SK-N-MC (cell line): ENCODE measurements at regions not wholly inside any gene's neighbourhood (a gene's known extent, or its start where the extent isn't known, plus 50 kb on each side); places are given as distances from the start of the nearest gene placed in this dataset.

Source experiments
- EZH2 ChIP-seq: fragments of 200-600 bp; sonication (generic); IDR thresholded peaks from one replicate; pipeline ENCODE4 v1.6.1; 2017; ENCODE audit warnings: antibody characterized with exemption
- POLR2AphosphoS5 ChIP-seq: IDR thresholded peaks from 2 replicates; pipeline ENCODE4 v1.6.1; 2012; ENCODE audit warnings: mild to moderate bottlenecking, low read depth, low read length, borderline replicate concordance

DNA sequence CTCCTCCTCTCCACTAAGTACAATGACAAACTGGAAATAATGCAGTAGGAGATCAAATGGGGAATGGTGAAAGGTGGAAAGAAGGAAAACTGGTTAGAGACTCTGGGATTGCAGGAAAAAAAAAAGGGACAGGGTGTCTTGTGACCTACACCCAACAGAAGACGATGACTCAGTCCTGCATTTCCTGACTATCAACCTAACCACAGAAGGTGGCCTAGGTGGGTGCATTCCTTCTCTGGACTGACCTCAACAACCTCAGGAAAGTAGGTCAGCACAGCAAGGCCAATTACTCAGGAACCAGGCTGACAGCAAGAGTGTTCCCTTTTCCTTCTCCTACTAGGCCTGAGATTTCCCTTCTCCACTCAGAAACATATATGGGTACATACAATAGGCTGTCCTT, 1386.4 kb upstream of the ZEB2 start:
- TF ChIP-seq POLR2AphosphoS5 (no peak), EZH2 (no peak)
